Kidney epithelial cell (primary cell): ENCODE measurements at regions not wholly inside any gene's neighbourhood (a gene's known extent, or its start where the extent isn't known, plus 50 kb on each side); places are given as distances from the start of the nearest gene placed in this dataset.

Source experiments
- DNase-seq: peaks from one replicate; pipeline ENCODE4 v3.0.0-alpha.2; 2010; ENCODE audit warnings: low read depth
- H3K27me3 ChIP-seq: 2 replicates; pipeline ENCODE4 v1.6.0; 2011; ENCODE audit warnings: low read length; ENCODE audit not compliant: control insufficient read depth, insufficient read depth
- H3K36me3 ChIP-seq: 2 replicates; pipeline ENCODE4 v1.5.1; 2011; ENCODE audit warnings: low read length; ENCODE audit not compliant: control insufficient read depth, insufficient read depth
- H3K4me3 ChIP-seq: 2 replicates; pipeline ENCODE4 v1.5.1; 2011; ENCODE audit warnings: low read depth, mild to moderate bottlenecking, control low read depth, low read length
- CTCF ChIP-seq: IDR thresholded peaks from 2 replicates; pipeline ENCODE4 v1.5.1; 2011; ENCODE audit warnings: mild to moderate bottlenecking, moderate library complexity, low read length, control low read depth, inconsistent platforms; ENCODE audit not compliant: insufficient read depth, poor library complexity, severe bottlenecking

DNA sequence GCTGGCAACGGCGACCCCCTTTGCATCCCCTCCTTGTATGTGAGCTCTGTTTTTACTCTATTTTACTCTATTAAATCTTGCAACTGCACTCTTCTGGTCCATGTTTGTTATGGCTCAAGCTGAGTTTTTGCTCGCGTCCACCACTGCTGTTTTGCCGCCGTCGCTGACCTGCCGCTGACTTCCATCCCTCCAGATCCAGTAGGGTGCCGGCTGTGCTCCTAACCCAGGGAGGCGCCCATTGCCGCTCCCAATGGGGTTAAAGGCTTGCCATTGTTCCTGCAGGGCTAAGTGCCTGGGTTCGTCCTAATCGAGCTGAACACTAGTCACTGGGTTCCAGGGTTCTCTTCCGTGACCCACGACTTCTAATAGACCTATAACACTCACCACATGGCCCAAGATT lies 2704.4 kb downstream of the PCDH9 start:
- H3K27me3 ChIP-seq, result no peaks in the 10 kb centered on the region
- TF ChIP-seq CTCF, result no peak
- no peak for DNase-seq
- H3K36me3 ChIP-seq, result no peaks in the 10 kb centered on the region
- H3K4me3 ChIP-seq, result no peak overlapping the region

- Histone ChIP-seq H3K4me3 (no peak overlapping the region), H3K27me3 (no peaks in the 10 kb centered on the region), H3K36me3 (no peaks in the 10 kb centered on the region)
- DNase-seq, result no peak
- no peak for TF ChIP-seq CTCF
These were observed 2719.4 kb downstream of the PCDH9 start for GRCh38 chr13:64510747-64511146.

DNA sequence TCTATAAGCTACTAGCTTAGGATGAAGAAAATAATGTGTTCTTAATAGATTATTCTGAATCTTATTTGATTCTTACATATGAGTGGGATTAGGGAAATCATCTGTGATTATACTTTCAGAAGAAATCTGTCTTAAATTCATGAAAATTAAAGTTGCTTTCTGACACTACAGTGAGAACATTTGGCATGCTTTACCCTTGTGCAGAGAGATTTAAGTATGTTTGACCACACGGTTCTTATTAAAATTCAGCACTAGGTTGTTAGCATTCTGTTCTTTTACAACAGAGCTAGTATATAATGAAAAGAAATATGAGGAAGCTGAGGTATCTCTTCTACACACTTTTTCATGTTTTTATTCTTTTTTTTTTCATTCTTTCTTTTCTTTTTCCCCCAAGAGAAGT lies 2723.9 kb downstream of the PCDH9 start:
- no peaks in the 10 kb centered on the region for H3K36me3 ChIP-seq
- H3K27me3 ChIP-seq, result no peaks in the 10 kb centered on the region
- no peak overlapping the region for H3K4me3 ChIP-seq
- TF ChIP-seq CTCF, result no peak
- DNase-seq, result no peak

GRCh38 chr13:64505336-64505910 lies 2724.7 kb downstream of the PCDH9 start:
- Histone ChIP-seq H3K27me3 (no peaks in the 10 kb centered on the region), H3K36me3 (no peaks in the 10 kb centered on the region), H3K4me3 (no peak overlapping the region)
- DNase-seq, result no peak
- TF ChIP-seq CTCF, result no peak

- DNase-seq, result no peak
- no peak for TF ChIP-seq CTCF
- Histone ChIP-seq H3K4me3 (no peak overlapping the region), H3K27me3 (no peaks in the 10 kb centered on the region), H3K36me3 (no peaks in the 10 kb centered on the region)
These were observed 2741.4 kb downstream of the PCDH9 start for GRCh38 chr13:64488731-64489130.

- H3K27me3 ChIP-seq, result no peaks in the 10 kb centered on the region
- DNase-seq, result no peak
- H3K4me3 ChIP-seq, result no peak overlapping the region
- H3K36me3 ChIP-seq, result no peaks in the 10 kb centered on the region
- no peak for TF ChIP-seq CTCF
These were observed 2747.8 kb downstream of the PCDH9 start for GRCh38 chr13:64482373-64482772.
